Esophagus muscularis mucosa (tissue), 4 donors: ENCODE measurements at regions not wholly inside any gene's neighbourhood (a gene's known extent, or its start where the extent isn't known, plus 50 kb on each side); places are given as distances from the start of the nearest gene placed in this dataset.

Source experiments
- CTCF ChIP-seq, 3 experiments: fragments of 200-600 bp in 2 of 3; fragments of 450-650 bp in 1 of 3; sonication (generic) in 2 of 3; IDR thresholded peaks; one replicate each; pipeline ENCODE4 v1.5.1; 2017 to 2019; ENCODE audit warnings: antibody characterized with exemption in 3 of 3, mild to moderate bottlenecking in 2 of 3, moderate library complexity in 1 of 3
- EP300 ChIP-seq: sonication (generic); formaldehyde crosslinking; IDR thresholded peaks from one replicate; pipeline ENCODE4 v1.6.1; 2017; ENCODE audit warnings: antibody characterized with exemption
- POLR2A ChIP-seq: fragments of 450-650 bp; IDR thresholded peaks from one replicate; pipeline ENCODE4 v1.6.1; 2017; ENCODE audit warnings: antibody characterized with exemption, moderate library complexity, mild to moderate bottlenecking, low read depth

GRCh38 chr6:98366371-98366770 lies 468.0 kb upstream of the POU3F2 start:
- TF ChIP-seq CTCF (IDR thresholded peaks at IDR 0.05) (no peak), EP300 (no peak), POLR2A (no peak)
